ENCODE measurements at regions not wholly inside any gene's neighbourhood (a gene's known extent, or its start where the extent isn't known, plus 50 kb on each side); places are given as distances from the start of the nearest gene placed in this dataset.
A peak's percentile ranks its signal among the peaks of the same experiment; 100 is the strongest.

GRCh38 chr2:237158194-237158593, 72.5 kb downstream of the COPS8 start:
- 92% methylated on average over 7 of the region's 7 CpGs for WGBS
- no peaks in the 10 kb centered on the region for H3K27me3 ChIP-seq
- H3K36me3 ChIP-seq = no peaks in the 10 kb centered on the region
- TF ChIP-seq EP300 (IDR thresholded peaks at IDR 0.05) = no peak
- TF ChIP-seq, protein P1, sequence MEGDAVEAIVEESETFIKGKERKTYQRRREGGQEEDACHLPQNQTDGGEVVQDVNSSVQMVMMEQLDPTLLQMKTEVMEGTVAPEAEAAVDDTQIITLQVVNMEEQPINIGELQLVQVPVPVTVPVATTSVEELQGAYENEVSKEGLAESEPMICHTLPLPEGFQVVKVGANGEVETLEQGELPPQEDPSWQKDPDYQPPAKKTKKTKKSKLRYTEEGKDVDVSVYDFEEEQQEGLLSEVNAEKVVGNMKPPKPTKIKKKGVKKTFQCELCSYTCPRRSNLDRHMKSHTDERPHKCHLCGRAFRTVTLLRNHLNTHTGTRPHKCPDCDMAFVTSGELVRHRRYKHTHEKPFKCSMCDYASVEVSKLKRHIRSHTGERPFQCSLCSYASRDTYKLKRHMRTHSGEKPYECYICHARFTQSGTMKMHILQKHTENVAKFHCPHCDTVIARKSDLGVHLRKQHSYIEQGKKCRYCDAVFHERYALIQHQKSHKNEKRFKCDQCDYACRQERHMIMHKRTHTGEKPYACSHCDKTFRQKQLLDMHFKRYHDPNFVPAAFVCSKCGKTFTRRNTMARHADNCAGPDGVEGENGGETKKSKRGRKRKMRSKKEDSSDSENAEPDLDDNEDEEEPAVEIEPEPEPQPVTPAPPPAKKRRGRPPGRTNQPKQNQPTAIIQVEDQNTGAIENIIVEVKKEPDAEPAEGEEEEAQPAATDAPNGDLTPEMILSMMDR (IDR thresholded peaks at IDR 0.05) = no peak
- TF ChIP-seq POLR2A (IDR thresholded peaks at IDR 0.05) = no peak
- no peak for TF ChIP-seq POLR2AphosphoS5 (IDR thresholded peaks at IDR 0.05)
- no peak overlapping the region for H3K27ac ChIP-seq
- H3K4me3 ChIP-seq = no peak overlapping the region
- DNase-seq (ENCODE audit: low spot score in 2 of 2) = no peak
- peaks cover 25% of the 10 kb centered on the region for H3K4me1 ChIP-seq
- no peaks in the 10 kb centered on the region for H3K9me3 ChIP-seq

- Histone ChIP-seq H3K4me1 (peaks cover 25% of the 10 kb centered on the region), H3K27me3 (no peaks in the 10 kb centered on the region), H3K9me3 (no peaks in the 10 kb centered on the region), H3K36me3 (no peaks in the 10 kb centered on the region), H3K27ac (peak overlapping the region; percentile 87), H3K4me3 (no peak overlapping the region)
- 58% methylated on average over 10 of the region's 10 CpGs for WGBS
- TF ChIP-seq POLR2A (IDR thresholded peaks at IDR 0.05) = no peak
- no peak for TF ChIP-seq EP300 (IDR thresholded peaks at IDR 0.05)
- TF ChIP-seq POLR2AphosphoS5 (IDR thresholded peaks at IDR 0.05) = no peak
- TF ChIP-seq, protein P1 (IDR thresholded peaks at IDR 0.05) = no peak
- no peak for DNase-seq (ENCODE audit: low spot score in 2 of 2)
These were observed 73.6 kb downstream of the COPS8 start for GRCh38 chr2:237159006-237159911.

GRCh38 chr2:237160271-237160919, 74.7 kb downstream of the COPS8 start:
- DNase-seq (ENCODE audit: low spot score in 2 of 2) = no peak
- WGBS = 83% methylated on average over 9 of the region's 9 CpGs
- peaks cover 20% of the 10 kb centered on the region for H3K4me1 ChIP-seq
- no peak for TF ChIP-seq POLR2A (IDR thresholded peaks at IDR 0.05)
- TF ChIP-seq, protein P1 (IDR thresholded peaks at IDR 0.05) = no peak
- TF ChIP-seq EP300 (IDR thresholded peaks at IDR 0.05) = no peak
- no peak for TF ChIP-seq POLR2AphosphoS5 (IDR thresholded peaks at IDR 0.05)
- H3K27ac ChIP-seq = peak overlapping the region; percentile 87
- H3K27me3 ChIP-seq = no peaks in the 10 kb centered on the region
- no peaks in the 10 kb centered on the region for H3K36me3 ChIP-seq
- no peak overlapping the region for H3K4me3 ChIP-seq
- H3K9me3 ChIP-seq = no peaks in the 10 kb centered on the region

DNA sequence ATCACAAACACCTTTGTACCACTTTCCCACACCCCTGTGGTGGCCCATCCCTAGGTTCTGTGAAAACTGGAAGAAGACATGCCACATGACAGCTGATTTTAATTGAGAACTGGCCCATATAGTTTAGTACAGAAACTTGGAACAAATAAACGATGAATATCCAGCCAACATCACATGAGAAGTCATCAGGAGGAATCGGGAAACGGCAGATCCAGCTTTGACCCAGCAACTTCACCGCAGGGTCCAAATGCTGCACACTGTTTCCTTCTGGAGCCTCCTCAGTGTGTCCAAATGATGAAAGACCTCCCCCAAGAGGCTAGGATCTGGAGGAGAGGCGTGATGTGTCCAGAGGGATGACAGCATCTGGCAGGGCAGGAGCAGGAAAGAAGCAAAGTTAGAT, 75.5 kb downstream of the COPS8 start:
- no peaks in the 10 kb centered on the region for H3K27me3 ChIP-seq
- H3K4me1 ChIP-seq = peaks cover 16% of the 10 kb centered on the region
- TF ChIP-seq POLR2AphosphoS5 (IDR thresholded peaks at IDR 0.05) (peak; percentile 21 to 84 (median 46)), EP300 (IDR thresholded peaks at IDR 0.05) (no peak)
- peak overlapping the region; percentile 87 for H3K27ac ChIP-seq
- WGBS = 80% methylated on average over 5 of the region's 5 CpGs
- peak; percentile 83 to 86 for DNase-seq (ENCODE audit: low spot score in 2 of 2)
- H3K4me3 ChIP-seq = no peak overlapping the region
- no peaks in the 10 kb centered on the region for H3K9me3 ChIP-seq
- H3K36me3 ChIP-seq = no peaks in the 10 kb centered on the region

- Histone ChIP-seq H3K36me3 (no peaks in the 10 kb centered on the region), H3K27me3 (no peaks in the 10 kb centered on the region), H3K9me3 (no peaks in the 10 kb centered on the region), H3K27ac (no peak overlapping the region), H3K4me1 (peaks cover 6% of the 10 kb centered on the region), H3K4me3 (no peak overlapping the region)
- no peak for DNase-seq (ENCODE audit: low spot score in 2 of 2)
- WGBS = 71% methylated on average over 5 of the region's 5 CpGs
- TF ChIP-seq POLR2A (IDR thresholded peaks at IDR 0.05) = no peak
- TF ChIP-seq, protein P1 (IDR thresholded peaks at IDR 0.05) = no peak
- TF ChIP-seq EP300 (IDR thresholded peaks at IDR 0.05) = no peak
- TF ChIP-seq POLR2AphosphoS5 (IDR thresholded peaks at IDR 0.05) = no peak
These were observed 77.3 kb downstream of the COPS8 start for GRCh38 chr2:237162959-237163358.

Data from suprapubic skin (tissue), 4 donors.